MM.1S (cell line): ENCODE measurements at regions not wholly inside any gene's neighbourhood (a gene's known extent, or its start where the extent isn't known, plus 50 kb on each side); places are given as distances from the start of the nearest gene placed in this dataset.

Experiments
- EZH2 ChIP-seq: fragments of 300-600 bp; sonication (generic); optimal IDR thresholded peaks from 2 replicates; pipeline ENCODE3; 2017; ENCODE audit warnings: low read depth, mild to moderate bottlenecking, antibody characterized with exemption, low read length, mixed read lengths
- TF ChIP-seq, protein P1 (sequence below): fragments of 300-600 bp; sonication (generic); IDR thresholded peaks from 2 replicates; pipeline ENCODE4 v1.5.1; 2016; ENCODE audit warnings: antibody characterized with exemption, low read length, mixed read lengths

DNA sequence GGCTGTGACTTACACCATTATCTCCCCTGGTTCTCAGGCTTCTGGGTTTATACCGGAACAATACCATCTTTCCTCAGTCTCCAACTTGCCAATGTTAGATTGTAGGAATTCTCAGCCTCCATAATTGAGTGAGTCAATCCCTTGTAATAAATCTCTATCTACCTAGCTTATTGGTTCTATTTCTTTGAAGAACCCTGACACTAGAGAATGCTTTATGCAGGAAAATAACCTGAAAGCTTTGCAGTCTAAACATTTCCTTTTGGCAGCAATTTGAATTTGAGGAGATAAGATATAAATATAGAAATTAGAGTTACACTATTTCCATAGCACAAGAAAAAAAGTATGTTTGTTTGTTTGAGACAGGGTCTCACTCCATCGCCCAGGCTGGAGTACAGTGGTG is 278.1 kb upstream of the CDH18 start:
- TF ChIP-seq, protein P1, sequence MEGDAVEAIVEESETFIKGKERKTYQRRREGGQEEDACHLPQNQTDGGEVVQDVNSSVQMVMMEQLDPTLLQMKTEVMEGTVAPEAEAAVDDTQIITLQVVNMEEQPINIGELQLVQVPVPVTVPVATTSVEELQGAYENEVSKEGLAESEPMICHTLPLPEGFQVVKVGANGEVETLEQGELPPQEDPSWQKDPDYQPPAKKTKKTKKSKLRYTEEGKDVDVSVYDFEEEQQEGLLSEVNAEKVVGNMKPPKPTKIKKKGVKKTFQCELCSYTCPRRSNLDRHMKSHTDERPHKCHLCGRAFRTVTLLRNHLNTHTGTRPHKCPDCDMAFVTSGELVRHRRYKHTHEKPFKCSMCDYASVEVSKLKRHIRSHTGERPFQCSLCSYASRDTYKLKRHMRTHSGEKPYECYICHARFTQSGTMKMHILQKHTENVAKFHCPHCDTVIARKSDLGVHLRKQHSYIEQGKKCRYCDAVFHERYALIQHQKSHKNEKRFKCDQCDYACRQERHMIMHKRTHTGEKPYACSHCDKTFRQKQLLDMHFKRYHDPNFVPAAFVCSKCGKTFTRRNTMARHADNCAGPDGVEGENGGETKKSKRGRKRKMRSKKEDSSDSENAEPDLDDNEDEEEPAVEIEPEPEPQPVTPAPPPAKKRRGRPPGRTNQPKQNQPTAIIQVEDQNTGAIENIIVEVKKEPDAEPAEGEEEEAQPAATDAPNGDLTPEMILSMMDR = no peak
- TF ChIP-seq EZH2 = no peak
